ENCODE measurements at regions not wholly inside any gene's neighbourhood (a gene's known extent, or its start where the extent isn't known, plus 50 kb on each side); places are given as distances from the start of the nearest gene placed in this dataset.

GRCh38 chr17:31591924-31592323 lies 200.4 kb downstream of the RAB11FIP4 start:
- H3K4me1 ChIP-seq, result peaks cover 0 to 9% (median 5%) of the 10 kb centered on the region in 4 donors
- WGBS, 2 donors (ENCODE audit: low coverage in 1 of 2), result 100% methylated on average over 2 of the region's 2 CpGs
- TF ChIP-seq EP300 (IDR thresholded peaks at IDR 0.05; ENCODE audit: low read depth) (no peak), CTCF (IDR thresholded peaks at IDR 0.05) (no peak), POLR2A (IDR thresholded peaks at IDR 0.05) (no peak), POLR2AphosphoS5 (IDR thresholded peaks at IDR 0.05) (no peak)
- H3K27ac ChIP-seq, result no peak overlapping the region
- H3K27me3 ChIP-seq, result no peaks in the 10 kb centered on the region
- intact Hi-C loops (cut with DNase I; ENCODE audit: low total_unique reads), result no loop called here
- H3K4me3 ChIP-seq, result no peak overlapping the region
- DNase-seq, result no peak
- no peaks in the 10 kb centered on the region for H3K36me3 ChIP-seq
- H3K9me3 ChIP-seq, result no peaks in the 10 kb centered on the region
- in situ Hi-C loops (cut with MboI; ENCODE audit: low pct_ligation_motif_present in 1 of 4, low pct_unique_long_range_greater_than_20kb in 1 of 4, low sequenced_read_pairs in 3 of 4), result no loop called here

GRCh38 chr17:31588512-31588911 lies 197.0 kb downstream of the RAB11FIP4 start:
- intact Hi-C loops (cut with DNase I; ENCODE audit: low total_unique reads), result no loop called here
- TF ChIP-seq EP300 (IDR thresholded peaks at IDR 0.05; ENCODE audit: low read depth) (no peak), POLR2AphosphoS5 (IDR thresholded peaks at IDR 0.05) (no peak), CTCF (IDR thresholded peaks at IDR 0.05) (no peak), POLR2A (IDR thresholded peaks at IDR 0.05) (no peak)

GRCh38 chr17:31588034-31588433 lies 196.6 kb downstream of the RAB11FIP4 start:
- no peak for TF ChIP-seq POLR2AphosphoS5 (IDR thresholded peaks at IDR 0.05)
- TF ChIP-seq POLR2A (IDR thresholded peaks at IDR 0.05), result no peak
- TF ChIP-seq EP300 (IDR thresholded peaks at IDR 0.05; ENCODE audit: low read depth), result no peak
- H3K36me3 ChIP-seq, result no peaks in the 10 kb centered on the region
- no peak for DNase-seq
- 91% methylated on average over 5 of the region's 5 CpGs; no CpG with 5 or more reads in 1 of the 2 donors for WGBS, 2 donors (ENCODE audit: low coverage in 1 of 2)
- H3K9me3 ChIP-seq, result no peaks in the 10 kb centered on the region
- H3K4me1 ChIP-seq, result peaks cover 0 to 6% (median 2%) of the 10 kb centered on the region in 4 donors
- no peaks in the 10 kb centered on the region for H3K27me3 ChIP-seq
- intact Hi-C loops (cut with DNase I; ENCODE audit: low total_unique reads), result no loop called here
- in situ Hi-C loops (cut with MboI; ENCODE audit: low pct_ligation_motif_present in 1 of 4, low pct_unique_long_range_greater_than_20kb in 1 of 4, low sequenced_read_pairs in 3 of 4), result no loop called here
- H3K27ac ChIP-seq, result no peak overlapping the region
- no peak overlapping the region for H3K4me3 ChIP-seq

More at GRCh38 chr17:31588512-31588911, 197.0 kb downstream of the RAB11FIP4 start:
- H3K27me3 ChIP-seq, result no peaks in the 10 kb centered on the region
- H3K4me3 ChIP-seq, result no peak overlapping the region
- no peaks in the 10 kb centered on the region for H3K36me3 ChIP-seq
- in situ Hi-C loops (cut with MboI; ENCODE audit: low pct_ligation_motif_present in 1 of 4, low pct_unique_long_range_greater_than_20kb in 1 of 4, low sequenced_read_pairs in 3 of 4), result no loop called here
- WGBS, 2 donors (ENCODE audit: low coverage in 1 of 2), result 60 to 87% methylated on average over 1 to 4 of the region's 4 CpGs
- no peak for DNase-seq
- peaks cover 0 to 6% (median 2%) of the 10 kb centered on the region in 4 donors for H3K4me1 ChIP-seq
- H3K9me3 ChIP-seq, result no peaks in the 10 kb centered on the region
- H3K27ac ChIP-seq, result no peak overlapping the region

Small RNA genes in the stretch of these regions (small RNA-seq; reads per million reads assigned to genes)
- 0 reads per million in 4 donors for gene AC007923.3
- 0 reads per million in 4 donors for gene RNU6-1134P
